ENCODE measurements at regions not wholly inside any gene's neighbourhood (a gene's known extent, or its start where the extent isn't known, plus 50 kb on each side); places are given as distances from the start of the nearest gene placed in this dataset.

DNA sequence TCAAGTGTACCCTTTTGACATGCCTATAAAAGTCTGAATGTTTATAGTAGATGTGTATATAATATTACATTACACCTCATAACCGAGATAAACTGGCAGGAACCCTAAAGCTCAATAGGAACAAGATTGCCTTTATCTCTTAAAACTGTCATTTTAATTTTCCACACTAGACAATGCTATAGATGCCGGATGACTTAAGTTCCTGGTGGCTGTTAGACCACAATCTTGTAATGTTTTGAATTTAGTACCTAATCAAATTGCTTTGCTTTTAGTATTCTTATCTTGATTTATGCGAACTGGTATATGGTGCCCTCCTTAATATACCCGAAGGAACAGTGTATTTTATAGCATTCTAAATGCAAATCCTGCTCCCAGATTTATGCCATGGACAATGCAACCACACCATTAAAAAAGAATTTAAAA is 1397.0 kb upstream of the ADGRL4 start:
- TF ChIP-seq POLR2A (IDR thresholded peaks at IDR 0.05), result no peak
- no peak for TF ChIP-seq POLR2AphosphoS5 (IDR thresholded peaks at IDR 0.05)
